ENCODE measurements at regions not wholly inside any gene's neighbourhood (a gene's known extent, or its start where the extent isn't known, plus 50 kb on each side); places are given as distances from the start of the nearest gene placed in this dataset.
"Not testable (repeated sequence)": the region's sequence is repeated elsewhere in the genome, so short reads cannot be mapped to it uniquely, and the experiment has no call there.

GRCh38 chr2:215260097-215260677 is 51.7 kb upstream of the ATIC start:
- peak; percentile 44 for DNase-seq

- DNase-seq = no peak
These were observed 62.4 kb upstream of the ATIC start for GRCh38 chr2:215249501-215249900.

GRCh38 chr2:215245919-215246318 is 65.9 kb upstream of the ATIC start:
- DNase-seq = not testable (repeated sequence)

- DNase-seq = no peak
These were observed 70.0 kb upstream of the ATIC start for GRCh38 chr2:215241791-215242305.

- DNase-seq = no peak
These were observed 73.3 kb upstream of the ATIC start for GRCh38 chr2:215238485-215239098.

GRCh38 chr2:215236131-215236530 is 75.7 kb upstream of the ATIC start:
- no peak for DNase-seq

- DNase-seq = not testable (repeated sequence)
These were observed 81.8 kb upstream of the ABCA12 start for GRCh38 chr2:215220221-215220620.

- peak; percentile 38 for DNase-seq
These were observed 80.5 kb upstream of the ABCA12 start for GRCh38 chr2:215218587-215219577.

GRCh38 chr2:215216806-215217205 is 78.4 kb upstream of the ABCA12 start:
- no peak for DNase-seq

- no peak for DNase-seq
These were observed 77.2 kb upstream of the ABCA12 start for GRCh38 chr2:215215637-215216036.

GRCh38 chr2:215210082-215210481 is 71.7 kb upstream of the ABCA12 start:
- no peak for DNase-seq

- no peak for DNase-seq
These were observed 69.5 kb upstream of the ABCA12 start for GRCh38 chr2:215207791-215208367.

- DNase-seq = no peak
These were observed 68.6 kb upstream of the ABCA12 start for GRCh38 chr2:215207041-215207440.

- no peak for DNase-seq
These were observed 67.4 kb upstream of the ABCA12 start for GRCh38 chr2:215205787-215206186.

- no peak for DNase-seq
These were observed 53.1 kb upstream of the ABCA12 start for GRCh38 chr2:215191477-215191876.

- no peak for DNase-seq
These were observed 52.2 kb upstream of the ABCA12 start for GRCh38 chr2:215190588-215190987.

- no peak for DNase-seq
These were observed 51.0 kb upstream of the ABCA12 start for GRCh38 chr2:215189393-215189792.
